ENCODE measurements at regions not wholly inside any gene's neighbourhood (a gene's known extent, or its start where the extent isn't known, plus 50 kb on each side); places are given as distances from the start of the nearest gene placed in this dataset.

- TF ChIP-seq, protein P1, sequence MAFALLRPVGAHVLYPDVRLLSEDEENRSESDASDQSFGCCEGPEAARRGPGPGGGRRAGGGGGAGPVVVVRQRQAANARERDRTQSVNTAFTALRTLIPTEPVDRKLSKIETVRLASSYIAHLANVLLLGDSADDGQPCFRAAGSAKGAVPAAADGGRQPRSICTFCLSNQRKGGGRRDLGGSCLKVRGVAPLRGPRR (CRISPR knock-in tag; IDR thresholded peaks at IDR 0.05), result no peak
- TF ChIP-seq, protein P2, sequence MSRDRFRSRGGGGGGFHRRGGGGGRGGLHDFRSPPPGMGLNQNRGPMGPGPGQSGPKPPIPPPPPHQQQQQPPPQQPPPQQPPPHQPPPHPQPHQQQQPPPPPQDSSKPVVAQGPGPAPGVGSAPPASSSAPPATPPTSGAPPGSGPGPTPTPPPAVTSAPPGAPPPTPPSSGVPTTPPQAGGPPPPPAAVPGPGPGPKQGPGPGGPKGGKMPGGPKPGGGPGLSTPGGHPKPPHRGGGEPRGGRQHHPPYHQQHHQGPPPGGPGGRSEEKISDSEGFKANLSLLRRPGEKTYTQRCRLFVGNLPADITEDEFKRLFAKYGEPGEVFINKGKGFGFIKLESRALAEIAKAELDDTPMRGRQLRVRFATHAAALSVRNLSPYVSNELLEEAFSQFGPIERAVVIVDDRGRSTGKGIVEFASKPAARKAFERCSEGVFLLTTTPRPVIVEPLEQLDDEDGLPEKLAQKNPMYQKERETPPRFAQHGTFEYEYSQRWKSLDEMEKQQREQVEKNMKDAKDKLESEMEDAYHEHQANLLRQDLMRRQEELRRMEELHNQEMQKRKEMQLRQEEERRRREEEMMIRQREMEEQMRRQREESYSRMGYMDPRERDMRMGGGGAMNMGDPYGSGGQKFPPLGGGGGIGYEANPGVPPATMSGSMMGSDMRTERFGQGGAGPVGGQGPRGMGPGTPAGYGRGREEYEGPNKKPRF (IDR thresholded peaks at IDR 0.05; ENCODE audit: low read depth, low read length), result no peak
- TF ChIP-seq RNF219 (CRISPR knock-in tag; IDR thresholded peaks at IDR 0.05) (no peak), HOXB6 (CRISPR knock-in tag; IDR thresholded peaks at IDR 0.05; ENCODE audit: borderline replicate concordance) (no peak), MIER1 (IDR thresholded peaks at IDR 0.05; ENCODE audit: low read depth) (no peak)
Measured at GRCh38 chr3:89580859-89581258, 473.4 kb downstream of the EPHA3 start (continued).

DNA sequence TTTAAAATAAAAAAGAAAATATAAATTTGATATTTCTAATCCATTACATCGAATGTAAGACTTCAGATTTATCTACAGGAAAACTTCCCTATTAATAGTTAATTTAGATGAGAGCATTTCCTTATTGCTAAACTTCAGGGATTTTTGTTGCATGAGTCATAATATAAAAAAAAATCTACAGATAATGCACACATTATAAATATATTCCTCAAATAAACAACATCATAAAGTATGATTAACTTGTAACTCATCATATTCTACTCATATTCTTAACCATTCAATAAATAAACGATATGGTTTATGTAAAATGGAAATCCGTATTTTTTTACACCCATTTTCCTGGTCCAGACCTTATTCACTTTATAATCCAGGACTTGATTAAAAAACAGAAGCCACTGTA lies 477.0 kb downstream of the EPHA3 start:
- in situ Hi-C loops (cut with MboI), result no loop called here
- Histone ChIP-seq H2AFZ (ENCODE audit: low read depth, low read length) (no peak overlapping the region), H3K9me3 (replicated peaks; ENCODE audit: control insufficient read depth, insufficient read depth, low read depth, low read length) (no peaks in the 10 kb centered on the region), H3K27me3 (ENCODE audit: control insufficient read depth in 2 of 2, insufficient read depth in 2 of 2, low read length in 2 of 2) (no peaks in the 10 kb centered on the region), H3K9ac (ENCODE audit: insufficient read depth in 1 of 2, low read depth in 2 of 2, low read length in 2 of 2) (no peak overlapping the region), H3K4me1 (replicated peaks in 1 of 2; ENCODE audit: control insufficient read depth in 2 of 2, insufficient read depth in 2 of 2, low read length in 2 of 2) (no peaks in the 10 kb centered on the region), H3K79me2 (ENCODE audit: control insufficient read depth, insufficient read depth, low read length) (no peaks in the 10 kb centered on the region), H4K20me1 (replicated peaks; ENCODE audit: control insufficient read depth, insufficient read depth, low read length) (no peaks in the 10 kb centered on the region), H3K27ac (ENCODE audit: extremely low read depth, low read depth, low read length) (no peak overlapping the region), H3K36me3 (ENCODE audit: control insufficient read depth, insufficient read depth, low read length) (no peaks in the 10 kb centered on the region), H3K4me3 (no peak overlapping the region), H3K4me2 (ENCODE audit: insufficient read depth, low read length) (no peak overlapping the region), H3K9me1 (ENCODE audit: control insufficient read depth, insufficient read depth, low read length) (no peaks in the 10 kb centered on the region)
- BruUV-seq (replicated peaks), result no TSS peak
- POLR2A ChIA-PET, result no interaction called here
- DNase-seq (ENCODE audit: extremely low read depth in 1 of 4, low spot score in 3 of 4) (no peak), ATAC-seq (no peak), FAIRE-seq (no peak)
- intact Hi-C loops (cut with micrococcal nuclease), result no loop called here
- WGBS (ENCODE audit: insufficient coverage, low coverage, missing lambda C conversion rate), result 0% methylated on average over 3 of the region's 3 CpGs
- CTCF ChIA-PET (ENCODE audit: low intra/inter-chr PET ratio), result no interaction called here
- TF ChIP-seq, protein P3, sequence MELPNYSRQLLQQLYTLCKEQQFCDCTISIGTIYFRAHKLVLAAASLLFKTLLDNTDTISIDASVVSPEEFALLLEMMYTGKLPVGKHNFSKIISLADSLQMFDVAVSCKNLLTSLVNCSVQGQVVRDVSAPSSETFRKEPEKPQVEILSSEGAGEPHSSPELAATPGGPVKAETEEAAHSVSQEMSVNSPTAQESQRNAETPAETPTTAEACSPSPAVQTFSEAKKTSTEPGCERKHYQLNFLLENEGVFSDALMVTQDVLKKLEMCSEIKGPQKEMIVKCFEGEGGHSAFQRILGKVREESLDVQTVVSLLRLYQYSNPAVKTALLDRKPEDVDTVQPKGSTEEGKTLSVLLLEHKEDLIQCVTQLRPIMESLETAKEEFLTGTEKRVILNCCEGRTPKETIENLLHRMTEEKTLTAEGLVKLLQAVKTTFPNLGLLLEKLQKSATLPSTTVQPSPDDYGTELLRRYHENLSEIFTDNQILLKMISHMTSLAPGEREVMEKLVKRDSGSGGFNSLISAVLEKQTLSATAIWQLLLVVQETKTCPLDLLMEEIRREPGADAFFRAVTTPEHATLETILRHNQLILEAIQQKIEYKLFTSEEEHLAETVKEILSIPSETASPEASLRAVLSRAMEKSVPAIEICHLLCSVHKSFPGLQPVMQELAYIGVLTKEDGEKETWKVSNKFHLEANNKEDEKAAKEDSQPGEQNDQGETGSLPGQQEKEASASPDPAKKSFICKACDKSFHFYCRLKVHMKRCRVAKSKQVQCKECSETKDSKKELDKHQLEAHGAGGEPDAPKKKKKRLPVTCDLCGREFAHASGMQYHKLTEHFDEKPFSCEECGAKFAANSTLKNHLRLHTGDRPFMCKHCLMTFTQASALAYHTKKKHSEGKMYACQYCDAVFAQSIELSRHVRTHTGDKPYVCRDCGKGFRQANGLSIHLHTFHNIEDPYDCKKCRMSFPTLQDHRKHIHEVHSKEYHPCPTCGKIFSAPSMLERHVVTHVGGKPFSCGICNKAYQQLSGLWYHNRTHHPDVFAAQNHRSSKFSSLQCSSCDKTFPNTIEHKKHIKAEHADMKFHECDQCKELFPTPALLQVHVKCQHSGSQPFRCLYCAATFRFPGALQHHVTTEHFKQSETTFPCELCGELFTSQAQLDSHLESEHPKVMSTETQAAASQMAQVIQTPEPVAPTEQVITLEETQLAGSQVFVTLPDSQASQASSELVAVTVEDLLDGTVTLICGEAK (IDR thresholded peaks at IDR 0.05), result no peak
- TF ChIP-seq, protein P3 (CRISPR knock-in tag; IDR thresholded peaks at IDR 0.05), result no peak
